SK-N-SH (cell line): ENCODE measurements at regions not wholly inside any gene's neighbourhood (a gene's known extent, or its start where the extent isn't known, plus 50 kb on each side); places are given as distances from the start of the nearest gene placed in this dataset.

Source experiments
- EZH2phosphoT487 ChIP-seq: fragments of 200-600 bp; sonication (generic); IDR thresholded peaks from 2 replicates; pipeline ENCODE4 v1.6.1; 2017; ENCODE audit warnings: low read depth, mixed run types, mild to moderate bottlenecking, antibody characterized with exemption, moderate library complexity, borderline replicate concordance
- GABPA ChIP-seq: IDR thresholded peaks from 2 replicates; pipeline ENCODE4 v1.4.0; 2012; ENCODE audit warnings: low read depth, mild to moderate bottlenecking
- RAD21 ChIP-seq: IDR thresholded peaks from 2 replicates; pipeline ENCODE4 v1.6.1; 2012; ENCODE audit warnings: mild to moderate bottlenecking, low read length
- RXRA ChIP-seq: IDR thresholded peaks from 2 replicates; pipeline ENCODE4 v1.4.0; 2012; ENCODE audit warnings: low read depth, mild to moderate bottlenecking, borderline replicate concordance
- TAF1 ChIP-seq: IDR thresholded peaks from 2 replicates; pipeline ENCODE4 v1.6.1; 2012; ENCODE audit warnings: low read depth, mild to moderate bottlenecking, low read length, moderate library complexity, borderline replicate concordance
- TF ChIP-seq, protein P1 (sequence below): fragments of 200-600 bp; sonication (generic); IDR thresholded peaks from 2 replicates; pipeline ENCODE4 v1.6.1; 2017; ENCODE audit warnings: antibody characterized with exemption, mild to moderate bottlenecking, moderate library complexity

DNA sequence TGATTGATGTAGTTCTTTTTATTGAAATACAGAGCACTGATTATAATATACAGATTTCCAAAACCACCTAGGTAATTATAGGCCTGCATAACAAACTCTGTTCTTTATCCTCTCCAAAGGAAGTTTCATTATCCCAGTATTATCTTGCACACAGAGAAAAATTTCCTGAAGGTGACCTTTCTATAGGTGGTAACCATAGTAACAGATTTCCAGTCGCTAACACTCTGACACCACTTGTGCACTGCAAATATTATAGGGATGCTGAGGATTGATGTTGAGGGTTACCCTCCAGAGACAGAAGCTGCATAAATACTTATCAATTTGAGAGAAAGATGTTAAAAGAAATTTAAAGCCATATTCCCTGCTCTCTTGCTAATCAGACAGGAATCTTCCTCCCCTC is 274.5 kb upstream of the NRSN1 start:
- TF ChIP-seq GABPA = no peak
- no peak for TF ChIP-seq TAF1
- TF ChIP-seq, protein P1, sequence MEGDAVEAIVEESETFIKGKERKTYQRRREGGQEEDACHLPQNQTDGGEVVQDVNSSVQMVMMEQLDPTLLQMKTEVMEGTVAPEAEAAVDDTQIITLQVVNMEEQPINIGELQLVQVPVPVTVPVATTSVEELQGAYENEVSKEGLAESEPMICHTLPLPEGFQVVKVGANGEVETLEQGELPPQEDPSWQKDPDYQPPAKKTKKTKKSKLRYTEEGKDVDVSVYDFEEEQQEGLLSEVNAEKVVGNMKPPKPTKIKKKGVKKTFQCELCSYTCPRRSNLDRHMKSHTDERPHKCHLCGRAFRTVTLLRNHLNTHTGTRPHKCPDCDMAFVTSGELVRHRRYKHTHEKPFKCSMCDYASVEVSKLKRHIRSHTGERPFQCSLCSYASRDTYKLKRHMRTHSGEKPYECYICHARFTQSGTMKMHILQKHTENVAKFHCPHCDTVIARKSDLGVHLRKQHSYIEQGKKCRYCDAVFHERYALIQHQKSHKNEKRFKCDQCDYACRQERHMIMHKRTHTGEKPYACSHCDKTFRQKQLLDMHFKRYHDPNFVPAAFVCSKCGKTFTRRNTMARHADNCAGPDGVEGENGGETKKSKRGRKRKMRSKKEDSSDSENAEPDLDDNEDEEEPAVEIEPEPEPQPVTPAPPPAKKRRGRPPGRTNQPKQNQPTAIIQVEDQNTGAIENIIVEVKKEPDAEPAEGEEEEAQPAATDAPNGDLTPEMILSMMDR = no peak
- no peak for TF ChIP-seq RXRA
- no peak for TF ChIP-seq RAD21
- TF ChIP-seq EZH2phosphoT487 = no peak
